Urinary bladder (tissue), 3 donors: ENCODE measurements at regions not wholly inside any gene's neighbourhood (a gene's known extent, or its start where the extent isn't known, plus 50 kb on each side); places are given as distances from the start of the nearest gene placed in this dataset.

ENCODE experiments used
- DNase-seq: peaks from one replicate; pipeline ENCODE4 v3.0.0-alpha.2; 2015; ENCODE audit errors: extremely low spot score
- H3K27ac ChIP-seq: one replicate; pipeline ENCODE4 v1.5.1; 2013; ENCODE audit warnings: low read depth, mild to moderate bottlenecking, moderate library complexity
- H3K36me3 ChIP-seq: one replicate; pipeline ENCODE4 v1.6.1; 2013; ENCODE audit warnings: mild to moderate bottlenecking, moderate library complexity; ENCODE audit not compliant: insufficient read depth
- H3K4me1 ChIP-seq: one replicate; pipeline ENCODE4 v1.6.1; 2013; ENCODE audit warnings: mild to moderate bottlenecking, moderate library complexity; ENCODE audit not compliant: insufficient read depth
- H3K4me3 ChIP-seq: one replicate; pipeline ENCODE4 v1.5.1; 2013; ENCODE audit warnings: low read depth, low read length
- WGBS: extraction: QIAGEN DNeasy Blood & Tissue Kit; methylation state at CpG from one replicate; pipeline ENCODE4 v1.1.7; 2013; 5-methylcytosine and 5-hydroxymethylcytosine counted together
- donor health status: healthy with polysubstance abuse.
- donor health status: healthy.

DNA sequence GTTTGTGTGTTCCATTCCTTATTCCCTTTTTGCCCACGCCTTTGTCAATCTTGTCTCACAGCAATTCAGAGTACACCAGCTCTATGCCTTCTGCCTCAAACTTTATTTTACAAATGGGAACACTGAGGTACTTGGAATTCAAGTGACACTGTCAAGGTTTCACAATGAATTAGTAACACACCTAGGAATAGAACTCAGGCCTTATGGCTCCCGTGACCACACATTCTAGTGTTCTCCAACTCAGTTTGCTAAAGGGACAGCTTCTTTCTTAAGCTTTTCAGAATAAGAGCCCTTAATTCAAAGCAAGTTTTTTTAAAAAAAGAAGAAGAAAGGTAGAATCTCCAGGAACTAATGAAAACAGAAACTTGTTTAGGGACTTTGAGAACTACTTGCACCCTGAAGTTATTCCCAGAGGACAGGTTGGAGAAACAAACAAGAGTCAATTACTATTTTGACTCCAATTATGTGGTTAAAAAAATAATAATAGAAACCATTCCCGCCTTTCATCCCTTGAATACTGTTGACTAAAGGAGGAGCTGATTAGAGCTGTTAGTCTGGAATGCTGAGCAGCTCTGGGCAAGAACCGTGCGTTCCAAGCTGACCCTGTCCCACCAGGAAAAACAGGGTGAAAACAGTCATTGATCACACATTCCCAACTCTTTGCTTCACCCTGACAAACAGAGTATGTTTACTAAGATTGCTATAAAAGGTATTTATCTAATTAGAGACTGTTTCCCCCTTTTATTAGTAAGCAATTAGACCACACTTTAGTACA, 408.8 kb upstream of the CNKSR2 start:
- WGBS = 50% methylated on average over 5 of the region's 5 CpGs
- Histone ChIP-seq H3K4me1 (no peaks in the 10 kb centered on the region), H3K36me3 (no peaks in the 10 kb centered on the region), H3K4me3 (no peak overlapping the region), H3K27ac (no peak overlapping the region)
- DNase-seq = no peak

DNA sequence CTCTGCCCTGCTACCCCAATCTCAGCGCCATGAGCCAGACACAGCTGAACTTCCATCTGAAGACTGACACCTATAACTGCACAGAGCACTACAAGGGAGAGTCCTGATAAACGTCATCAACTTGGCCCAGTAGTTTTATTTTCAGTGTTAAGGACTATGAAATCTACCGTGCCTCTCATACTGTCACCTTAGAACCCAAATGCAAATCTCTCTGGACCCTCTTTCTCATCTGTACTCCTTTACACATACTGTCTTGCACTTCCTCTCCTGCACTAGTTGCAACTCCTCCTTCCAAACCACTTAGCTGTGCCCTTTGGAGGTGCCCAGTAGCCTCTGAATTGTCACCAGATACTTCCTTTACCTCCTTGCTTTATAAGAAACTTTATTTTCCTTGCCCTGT, 420.2 kb upstream of the CNKSR2 start:
- Histone ChIP-seq H3K36me3 (no peaks in the 10 kb centered on the region), H3K4me1 (no peaks in the 10 kb centered on the region), H3K4me3 (no peak overlapping the region), H3K27ac (no peak overlapping the region)
- no peak for DNase-seq
- 90% methylated on average over 3 of the region's 3 CpGs for WGBS

DNA sequence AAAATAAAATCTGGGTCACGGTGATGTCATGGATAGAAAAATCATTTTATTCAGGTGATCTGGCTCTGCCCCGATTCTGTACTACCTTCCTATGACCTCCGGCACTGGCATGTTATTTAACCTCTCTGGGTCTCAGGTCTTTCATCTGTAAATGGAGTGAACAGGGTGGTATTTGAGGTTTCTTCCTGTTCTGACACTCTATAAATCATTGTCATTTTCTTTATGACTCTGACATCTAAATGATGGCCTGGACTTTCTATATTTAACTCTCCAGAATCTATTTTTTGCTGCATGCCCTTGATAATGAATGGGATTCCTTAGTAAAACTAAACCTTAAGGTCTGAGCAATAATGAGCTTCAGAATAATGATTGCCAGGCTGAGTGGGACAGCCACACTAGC, 422.0 kb upstream of the CNKSR2 start:
- no peaks in the 10 kb centered on the region for H3K36me3 ChIP-seq
- DNase-seq = no peak
- H3K27ac ChIP-seq = no peak overlapping the region
- H3K4me1 ChIP-seq = no peaks in the 10 kb centered on the region
- 61% methylated on average over 3 of the region's 3 CpGs for WGBS
- no peak overlapping the region for H3K4me3 ChIP-seq

DNA sequence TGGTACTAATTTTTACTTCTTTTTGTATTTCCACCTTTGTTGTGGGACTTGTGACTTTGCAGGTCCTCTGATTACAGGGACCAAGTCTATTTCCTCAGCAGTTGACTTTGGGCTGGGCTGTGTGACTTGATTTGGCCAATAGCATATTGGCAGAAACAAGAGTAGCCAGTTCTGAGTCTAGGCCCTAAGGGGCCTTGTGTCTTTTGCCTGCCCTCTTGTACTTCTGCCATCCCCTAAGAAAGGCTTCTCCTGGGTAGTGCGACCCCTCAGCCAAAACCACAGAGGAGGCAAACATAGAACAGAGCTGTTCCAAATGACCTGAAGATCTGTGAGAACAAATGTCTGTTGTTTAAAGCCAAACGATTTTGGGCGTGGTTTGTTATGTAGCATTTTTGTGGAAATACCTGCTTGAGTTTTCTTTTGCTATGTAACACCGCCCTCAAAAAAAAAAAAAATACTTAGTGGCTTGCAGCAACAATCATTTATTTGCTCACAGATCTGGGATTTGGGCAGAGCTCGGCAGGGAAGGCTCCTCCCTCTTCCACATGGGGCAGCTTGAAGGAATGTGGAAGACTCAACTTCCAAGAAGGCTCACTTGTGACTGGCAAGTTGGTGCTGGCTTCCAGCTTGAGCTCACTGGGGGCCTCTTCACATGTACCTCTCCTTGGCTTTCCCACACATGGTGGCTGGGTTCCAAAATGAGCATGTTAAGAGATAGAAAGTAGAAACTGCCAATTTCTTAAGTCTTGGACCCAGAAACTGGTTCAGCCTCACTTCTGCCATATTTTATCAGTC, 423.0 kb upstream of the CNKSR2 start:
- Histone ChIP-seq H3K27ac (no peak overlapping the region), H3K4me1 (no peaks in the 10 kb centered on the region), H3K4me3 (no peak overlapping the region), H3K36me3 (no peaks in the 10 kb centered on the region)
- WGBS = 68% methylated on average over 5 of the region's 5 CpGs
- no peak for DNase-seq

DNA sequence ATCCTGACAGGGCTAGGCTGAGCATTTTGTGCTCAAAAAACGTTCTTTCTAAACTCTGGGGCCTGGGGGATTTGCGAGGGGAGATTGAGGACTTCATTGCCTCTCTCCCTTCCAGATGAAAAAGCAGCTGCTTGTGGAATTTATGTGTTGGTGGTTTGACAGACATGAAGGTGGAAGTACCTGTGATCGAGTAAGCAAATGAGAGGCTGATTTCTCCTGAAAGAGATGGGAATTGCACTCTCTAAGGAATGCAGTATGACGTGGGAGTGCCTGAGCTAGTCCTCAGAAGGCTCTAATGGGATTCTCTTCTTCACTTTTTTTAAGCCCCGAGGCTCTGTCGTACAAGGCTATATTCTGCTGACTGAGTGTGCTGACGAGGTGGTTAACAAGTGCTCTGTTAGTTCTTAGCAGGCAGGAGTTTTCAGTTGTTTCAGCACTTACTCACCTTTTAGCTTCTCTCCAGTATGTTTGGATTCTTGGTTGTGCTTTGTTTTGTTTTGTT, 426.8 kb upstream of the CNKSR2 start:
- H3K27ac ChIP-seq = no peak overlapping the region
- 3% methylated on average over 7 of the region's 7 CpGs for WGBS
- DNase-seq = no peak
- no peaks in the 10 kb centered on the region for H3K4me1 ChIP-seq
- H3K36me3 ChIP-seq = no peaks in the 10 kb centered on the region
- no peak overlapping the region for H3K4me3 ChIP-seq

DNA sequence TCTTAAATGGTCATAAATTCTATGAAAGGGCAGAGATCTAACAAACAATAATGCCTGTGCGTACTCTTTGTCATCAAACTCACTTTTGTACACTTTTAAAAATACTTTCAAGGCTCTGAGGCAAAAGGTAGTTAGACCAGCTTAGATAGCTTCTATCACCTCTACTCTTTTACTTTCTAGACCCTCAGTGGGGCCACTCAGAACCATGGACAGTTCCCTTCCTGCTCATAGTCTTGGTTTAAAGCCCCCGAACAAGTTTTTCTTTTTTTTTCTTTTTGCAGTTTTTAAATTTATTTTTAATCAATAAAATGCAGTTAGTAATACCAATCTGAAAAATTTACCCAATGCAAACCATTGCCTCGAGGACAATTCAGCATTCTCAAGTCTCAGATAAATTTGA, 460.5 kb upstream of the CNKSR2 start:
- Histone ChIP-seq H3K4me1 (no peaks in the 10 kb centered on the region), H3K4me3 (no peak overlapping the region), H3K27ac (no peak overlapping the region), H3K36me3 (no peaks in the 10 kb centered on the region)
- no peak for DNase-seq
- 24% methylated on average over 3 of the region's 3 CpGs for WGBS

DNA sequence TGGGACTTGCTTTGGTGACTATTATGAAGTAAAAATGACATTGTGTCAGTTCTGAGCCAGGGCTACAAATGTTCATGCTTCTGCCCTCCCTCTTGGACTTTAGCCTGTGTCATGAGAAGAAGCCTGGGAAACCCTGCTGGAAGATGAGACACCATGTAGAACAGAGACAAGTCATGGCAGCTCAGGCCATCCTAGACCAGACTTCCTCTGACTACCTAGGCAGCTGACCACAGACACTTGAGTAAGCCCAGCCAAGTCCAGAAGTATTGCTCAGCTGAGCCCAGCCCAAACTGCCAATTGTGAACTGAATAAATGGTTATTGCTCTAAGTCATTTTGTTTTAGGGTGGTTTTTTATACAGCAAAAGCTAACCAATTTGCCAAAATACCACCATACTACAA, 467.6 kb upstream of the CNKSR2 start:
- DNase-seq = no peak
- Histone ChIP-seq H3K4me1 (no peaks in the 10 kb centered on the region), H3K27ac (no peak overlapping the region), H3K36me3 (no peaks in the 10 kb centered on the region), H3K4me3 (no peak overlapping the region)

DNA sequence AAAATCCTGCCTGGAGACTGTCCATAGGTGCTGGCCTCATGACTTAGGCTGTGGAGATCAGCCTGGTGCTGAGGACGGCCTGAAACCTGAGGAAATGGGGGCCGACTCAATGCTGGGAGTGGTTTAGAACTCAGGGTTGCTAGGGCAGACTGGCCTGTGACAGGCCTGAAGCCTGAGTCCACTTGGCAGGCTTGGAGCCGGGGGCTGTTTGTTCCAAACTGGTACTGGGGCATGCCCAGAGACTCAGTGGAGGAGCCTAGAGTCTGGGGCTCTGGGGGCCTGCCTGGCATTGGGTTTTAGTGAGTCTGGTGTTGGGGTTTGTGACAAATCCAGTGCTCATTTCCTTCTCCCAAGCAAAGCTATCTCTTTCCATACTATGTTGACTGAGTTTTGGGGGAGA, 489.7 kb upstream of the CNKSR2 start:
- H3K36me3 ChIP-seq = no peaks in the 10 kb centered on the region
- no peak for DNase-seq
- WGBS = 84% methylated on average over 3 of the region's 3 CpGs
- no peaks in the 10 kb centered on the region for H3K4me1 ChIP-seq
- H3K27ac ChIP-seq = no peak overlapping the region
- no peak overlapping the region for H3K4me3 ChIP-seq

DNA sequence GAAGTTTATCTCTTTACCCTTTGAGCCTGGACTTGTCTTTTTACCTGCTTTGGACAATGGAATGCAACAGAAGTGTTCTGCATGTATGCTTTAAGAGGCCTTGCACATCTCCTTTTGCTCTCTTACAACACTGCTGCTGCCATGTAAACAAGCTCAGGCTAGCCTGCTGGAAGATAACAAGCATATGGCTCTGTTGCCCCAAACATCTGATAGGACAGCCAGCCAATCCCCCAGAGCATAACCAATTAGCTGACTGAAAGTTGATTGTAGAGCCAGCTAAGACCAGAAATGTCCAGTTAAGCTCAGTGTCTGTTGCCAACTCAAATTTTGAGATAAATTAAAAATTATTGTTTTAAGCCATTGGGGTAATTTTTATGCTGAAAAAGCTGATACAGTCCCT, 510.6 kb upstream of the CNKSR2 start:
- Histone ChIP-seq H3K4me1 (no peaks in the 10 kb centered on the region), H3K27ac (no peak overlapping the region), H3K36me3 (no peaks in the 10 kb centered on the region), H3K4me3 (no peak overlapping the region)
- DNase-seq = no peak

DNA sequence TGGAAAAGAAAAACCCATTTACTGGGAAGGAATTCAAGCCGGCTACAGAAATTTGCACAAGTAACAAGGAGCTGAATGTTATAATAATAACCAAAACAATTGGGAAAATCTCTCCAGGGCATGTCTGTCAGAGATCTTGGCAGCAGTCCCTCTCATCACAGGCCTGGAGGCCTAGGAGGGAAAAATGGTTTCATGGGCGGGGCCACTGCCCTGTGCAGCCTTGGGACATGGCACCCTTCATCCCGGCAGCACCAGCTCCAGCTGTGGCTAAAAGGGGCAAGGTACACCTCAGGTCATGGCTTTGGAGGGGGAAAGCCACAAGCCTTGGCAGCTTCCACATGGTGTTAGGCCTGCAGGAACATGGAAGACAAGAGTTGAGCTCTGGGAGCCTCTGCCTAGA, 513.1 kb upstream of the CNKSR2 start:
- H3K4me1 ChIP-seq = no peaks in the 10 kb centered on the region
- no peak overlapping the region for H3K27ac ChIP-seq
- no peaks in the 10 kb centered on the region for H3K36me3 ChIP-seq
- WGBS = 77% methylated on average over 3 of the region's 3 CpGs
- H3K4me3 ChIP-seq = no peak overlapping the region
- no peak for DNase-seq

DNA sequence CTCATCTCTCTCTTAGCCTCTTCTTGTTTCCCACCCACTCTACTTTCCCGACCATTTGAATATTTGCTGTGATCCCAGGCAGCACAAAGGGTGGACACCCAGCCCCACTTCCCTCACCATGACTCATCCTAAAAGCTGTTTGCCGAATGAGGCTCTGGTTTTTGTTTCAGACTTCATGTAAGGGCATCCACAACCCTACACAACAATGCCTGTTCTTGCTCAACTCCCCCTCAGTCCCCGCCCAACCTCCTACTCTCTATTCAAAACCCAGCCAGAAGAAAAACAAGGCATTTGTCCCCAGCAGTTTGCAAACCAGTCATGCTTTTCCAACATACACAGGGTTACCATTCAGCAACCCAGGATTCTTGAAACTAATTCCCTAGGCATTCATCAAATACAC, 516.5 kb upstream of the CNKSR2 start:
- H3K4me3 ChIP-seq = no peak overlapping the region
- 59% methylated on average over 3 of the region's 3 CpGs for WGBS
- DNase-seq = no peak
- H3K36me3 ChIP-seq = no peaks in the 10 kb centered on the region
- no peak overlapping the region for H3K27ac ChIP-seq
- no peaks in the 10 kb centered on the region for H3K4me1 ChIP-seq

DNA sequence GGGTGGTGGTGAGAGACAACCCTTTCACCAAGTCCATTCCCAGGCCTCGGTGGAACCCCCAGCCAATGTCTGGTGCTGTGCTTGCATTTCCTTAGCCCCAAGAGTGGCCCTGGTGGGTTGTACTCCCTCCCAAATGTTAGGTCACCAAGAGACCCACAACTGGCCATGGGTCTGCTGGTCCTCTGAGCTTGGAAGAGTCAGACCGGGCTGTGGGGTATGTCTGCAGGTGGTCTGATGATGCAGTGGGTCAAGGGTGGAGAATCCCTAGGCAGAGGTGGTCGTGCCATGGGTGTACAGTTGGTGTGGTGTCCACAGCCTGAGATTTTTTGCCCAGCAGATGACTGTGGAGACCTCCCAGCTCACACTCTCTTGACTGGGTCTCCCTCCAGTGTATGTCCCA, 535.7 kb upstream of the CNKSR2 start:
- Histone ChIP-seq H3K36me3 (no peaks in the 10 kb centered on the region), H3K4me3 (no peak overlapping the region), H3K27ac (no peak overlapping the region), H3K4me1 (no peaks in the 10 kb centered on the region)
- 73% methylated on average over 3 of the region's 3 CpGs for WGBS
- no peak for DNase-seq

DNA sequence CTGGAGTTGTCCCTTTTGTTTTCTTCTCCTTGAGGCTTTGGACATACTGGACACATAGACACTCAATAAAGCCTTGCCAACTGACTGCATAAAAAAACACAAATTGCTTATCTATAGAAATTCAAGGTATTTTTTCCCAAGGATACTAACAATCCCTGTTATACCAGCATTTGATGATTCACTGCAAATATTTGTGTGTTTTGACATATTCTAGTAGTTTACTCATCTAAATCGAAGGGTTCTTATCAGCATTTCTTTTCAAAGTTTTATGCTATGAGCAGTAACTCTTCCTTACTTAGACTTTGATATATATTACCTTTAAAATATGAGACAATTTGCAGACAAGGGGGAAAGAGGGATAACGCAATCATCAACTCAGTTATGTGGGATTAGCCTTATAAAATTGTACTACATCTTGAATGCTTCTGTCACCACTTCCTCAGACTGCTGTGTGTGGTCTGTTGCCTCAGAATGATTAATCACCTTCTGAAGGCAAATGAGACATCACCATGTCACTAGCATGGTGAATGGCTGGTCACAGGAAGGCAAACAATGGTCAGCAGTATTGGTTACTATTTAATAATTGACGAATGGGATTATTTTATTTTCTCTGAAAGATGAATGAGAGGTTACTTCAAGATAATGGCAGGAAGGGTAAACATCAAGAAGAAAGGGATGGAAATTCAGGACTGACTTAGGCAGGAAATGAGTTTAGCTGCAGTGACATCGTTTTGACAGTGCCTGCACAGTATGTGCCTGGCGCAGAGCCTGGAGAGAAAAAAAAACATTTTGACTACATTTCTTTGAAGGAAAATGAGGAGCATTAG, 544.3 kb upstream of the CNKSR2 start:
- DNase-seq = no peak
- Histone ChIP-seq H3K4me1 (no peaks in the 10 kb centered on the region), H3K4me3 (no peak overlapping the region), H3K36me3 (no peaks in the 10 kb centered on the region), H3K27ac (no peak overlapping the region)
- WGBS = 31% methylated on average over 5 of the region's 5 CpGs

DNA sequence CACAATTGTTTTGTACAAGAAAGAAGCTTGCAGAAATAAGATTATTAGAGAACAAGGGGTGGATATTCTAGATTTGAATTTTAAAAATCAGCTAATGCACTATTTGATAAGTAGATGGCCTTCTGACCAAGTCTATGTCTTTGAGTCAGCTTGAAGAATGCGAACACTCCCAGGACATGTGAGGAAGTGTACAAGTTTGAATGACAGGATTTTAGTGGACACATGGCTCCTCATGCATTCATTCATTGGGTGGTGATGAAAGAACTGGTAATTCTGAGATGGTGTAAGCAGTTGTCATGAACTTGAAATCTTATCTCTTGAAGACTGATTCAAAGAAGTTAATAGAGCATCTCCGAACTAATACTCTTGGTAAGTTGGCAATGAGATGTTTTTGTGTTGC, 548.2 kb upstream of the CNKSR2 start:
- DNase-seq = no peak
- no peak overlapping the region for H3K4me3 ChIP-seq
- no peak overlapping the region for H3K27ac ChIP-seq
- H3K36me3 ChIP-seq = no peaks in the 10 kb centered on the region
- H3K4me1 ChIP-seq = no peaks in the 10 kb centered on the region
- WGBS = 92% methylated on average over 2 of the region's 2 CpGs
